MM.1S (cell line): ENCODE measurements at regions not wholly inside any gene's neighbourhood (a gene's known extent, or its start where the extent isn't known, plus 50 kb on each side); places are given as distances from the start of the nearest gene placed in this dataset.

ENCODE experiments used
- DNase-seq: peaks from one replicate; pipeline ENCODE4 v3.0.0-alpha.2; 2015
- H2AFZ ChIP-seq: fragments of 300-600 bp; sonication (generic); 2 replicates; pipeline ENCODE4 v1.6.0; 2016; ENCODE audit warnings: antibody characterized with exemption, low read length
- H3F3A ChIP-seq: fragments of 300-600 bp; sonication (generic); 2 replicates; pipeline ENCODE4 v1.6.1; 2016; ENCODE audit warnings: mild to moderate bottlenecking, antibody characterized with exemption, low read length, moderate library complexity, mixed read lengths; ENCODE audit not compliant: insufficient read depth
- H3K27ac ChIP-seq: fragments of 300-600 bp; sonication (generic); 2 replicates; pipeline ENCODE4 v1.5.1; 2016; ENCODE audit warnings: mild to moderate bottlenecking, low read length
- H3K27me3 ChIP-seq: fragments of 300-600 bp; sonication (generic); replicated peaks from 2 replicates; pipeline ENCODE4 v1.6.0; 2016; ENCODE audit warnings: low read length; ENCODE audit not compliant: insufficient read depth
- H3K36me3 ChIP-seq: fragments of 300-600 bp; sonication (generic); replicated peaks from 2 replicates; pipeline ENCODE4 v1.6.1; 2016; ENCODE audit warnings: mild to moderate bottlenecking, low read length, mixed read lengths; ENCODE audit not compliant: insufficient read depth
- H3K4me1 ChIP-seq: fragments of 300-600 bp; sonication (generic); 2 replicates; pipeline ENCODE4 v1.6.1; 2016; ENCODE audit warnings: low read length, mixed read lengths
- H3K4me2 ChIP-seq: fragments of 300-600 bp; sonication (generic); 2 replicates; pipeline ENCODE4 v1.6.0; 2016; ENCODE audit warnings: low read depth, low read length
- H3K4me3 ChIP-seq: fragments of 300-600 bp; sonication (generic); 2 replicates; pipeline ENCODE4 v1.5.1; 2016; ENCODE audit warnings: low read length, mixed read lengths
- H3K79me2 ChIP-seq: fragments of 300-600 bp; sonication (generic); 2 replicates; pipeline ENCODE4 v1.6.1; 2016; ENCODE audit warnings: mixed run types, low read length, mixed read lengths
- H3K9ac ChIP-seq: fragments of 300-600 bp; sonication (generic); 2 replicates; pipeline ENCODE4 v1.6.1; 2016; ENCODE audit warnings: low read length, mixed read lengths
- H3K9me2 ChIP-seq: fragments of 300-600 bp; sonication (generic); replicated peaks from 2 replicates; pipeline ENCODE4 v1.6.1; 2016; ENCODE audit warnings: mild to moderate bottlenecking, low read length, mixed read lengths; ENCODE audit not compliant: insufficient read depth
- H3K9me3 ChIP-seq: fragments of 300-600 bp; sonication (generic); replicated peaks from 2 replicates; pipeline ENCODE4 v1.6.1; 2016; ENCODE audit warnings: mild to moderate bottlenecking, low read length, mixed read lengths; ENCODE audit not compliant: insufficient read depth
- H4K20me1 ChIP-seq: fragments of 300-600 bp; sonication (generic); 2 replicates; pipeline ENCODE4 v1.6.1; 2016; ENCODE audit warnings: mild to moderate bottlenecking, low read length, moderate library complexity, mixed read lengths; ENCODE audit not compliant: insufficient read depth
- CTCF ChIP-seq: fragments of 300-600 bp; sonication (generic); IDR thresholded peaks from 2 replicates; pipeline ENCODE4 v1.5.1; 2016; ENCODE audit warnings: antibody characterized with exemption, low read length, mixed read lengths
- EZH2 ChIP-seq: fragments of 300-600 bp; sonication (generic); optimal IDR thresholded peaks from 2 replicates; pipeline ENCODE3; 2017; ENCODE audit warnings: low read depth, mild to moderate bottlenecking, antibody characterized with exemption, low read length, mixed read lengths
- EZH2phosphoT487 ChIP-seq: fragments of 300-600 bp; sonication (generic); IDR thresholded peaks from 2 replicates; pipeline ENCODE4 v1.6.1; 2018; ENCODE audit warnings: antibody characterized with exemption, low read length

- no peaks in the 10 kb centered on the region for H3K27me3 ChIP-seq
- TF ChIP-seq CTCF = no peak
- no peak for TF ChIP-seq EZH2phosphoT487
- TF ChIP-seq EZH2 = no peak
- H3K36me3 ChIP-seq = no peaks in the 10 kb centered on the region
- H2AFZ ChIP-seq = 0 out of 2 replicates have a peak overlapping the region, but pooled peaks have one; percentile 34
- no peaks in the 10 kb centered on the region for H3K9me3 ChIP-seq
- peak overlapping the region; percentile 37; the same call in 1 of the 2 replicates for H3K4me2 ChIP-seq
- H3K9me2 ChIP-seq = no peaks in the 10 kb centered on the region
- no peaks in the 10 kb centered on the region for H3F3A ChIP-seq
- no peak overlapping the region for H3K4me3 ChIP-seq
- no peaks in the 10 kb centered on the region for H3K4me1 ChIP-seq
- DNase-seq = peak; percentile 73
- no peaks in the 10 kb centered on the region for H3K79me2 ChIP-seq
- no peak overlapping the region for H3K9ac ChIP-seq
- no peak overlapping the region for H3K27ac ChIP-seq
- no peaks in the 10 kb centered on the region for H4K20me1 ChIP-seq
These were observed 313.0 kb upstream of the GRID2 start for GRCh38 chr4:91990726-91991125.

GRCh38 chr4:91997045-91997444, 306.7 kb upstream of the GRID2 start:
- Histone ChIP-seq H3K9me3 (no peaks in the 10 kb centered on the region), H3K9ac (no peak overlapping the region), H4K20me1 (no peaks in the 10 kb centered on the region), H3K4me2 (no peak overlapping the region), H2AFZ (no peak overlapping the region), H3K36me3 (no peaks in the 10 kb centered on the region), H3K27ac (no peak overlapping the region), H3F3A (no peaks in the 10 kb centered on the region), H3K27me3 (no peaks in the 10 kb centered on the region), H3K79me2 (no peaks in the 10 kb centered on the region), H3K4me3 (no peak overlapping the region), H3K9me2 (no peaks in the 10 kb centered on the region), H3K4me1 (no peaks in the 10 kb centered on the region)
- no peak for DNase-seq
- TF ChIP-seq CTCF = no peak
- no peak for TF ChIP-seq EZH2
- no peak for TF ChIP-seq EZH2phosphoT487

GRCh38 chr4:92012899-92013867, 290.6 kb upstream of the GRID2 start:
- Histone ChIP-seq H3K4me1 (no peaks in the 10 kb centered on the region), H2AFZ (no peak overlapping the region), H3K9me2 (no peaks in the 10 kb centered on the region), H3K27ac (no peak overlapping the region), H3K9ac (no peak overlapping the region), H3F3A (no peaks in the 10 kb centered on the region), H3K4me2 (no peak overlapping the region), H3K79me2 (no peaks in the 10 kb centered on the region), H3K27me3 (no peaks in the 10 kb centered on the region), H3K36me3 (no peaks in the 10 kb centered on the region), H3K9me3 (no peaks in the 10 kb centered on the region), H3K4me3 (no peak overlapping the region), H4K20me1 (no peaks in the 10 kb centered on the region)
- no peak for TF ChIP-seq EZH2
- no peak for TF ChIP-seq CTCF
- no peak for TF ChIP-seq EZH2phosphoT487
- DNase-seq = no peak
